HK-2 (cell line): ENCODE measurements at regions not wholly inside any gene's neighbourhood (a gene's known extent, or its start where the extent isn't known, plus 50 kb on each side); places are given as distances from the start of the nearest gene placed in this dataset.

ENCODE experiments used
- DNase-seq: peaks from one replicate; pipeline ENCODE4 v3.0.0-alpha.2; 2018; ENCODE audit not compliant: unreplicated experiment

GRCh38 chr4:111855308-111855707, 289.9 kb upstream of the FAM241A start:
- DNase-seq = no peak

DNA sequence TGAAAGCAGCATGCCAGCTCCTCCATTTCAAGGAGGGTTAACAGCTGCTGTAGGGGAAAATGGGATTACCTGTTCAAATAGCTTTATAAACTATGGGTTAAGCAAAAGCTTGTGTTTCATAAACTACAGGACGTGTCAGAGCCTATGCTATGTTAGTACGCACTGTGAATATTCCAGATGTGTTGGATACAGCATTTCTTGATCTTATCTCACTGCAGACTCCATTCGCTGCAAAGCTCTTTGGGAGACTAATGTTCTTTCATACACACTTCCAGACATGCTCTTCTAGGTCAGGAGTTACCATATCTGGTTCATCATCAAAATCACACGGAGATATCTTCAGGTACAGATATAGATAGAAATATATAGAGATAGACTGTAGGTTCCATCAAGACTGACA, 281.2 kb upstream of the FAM241A start:
- no peak for DNase-seq

DNA sequence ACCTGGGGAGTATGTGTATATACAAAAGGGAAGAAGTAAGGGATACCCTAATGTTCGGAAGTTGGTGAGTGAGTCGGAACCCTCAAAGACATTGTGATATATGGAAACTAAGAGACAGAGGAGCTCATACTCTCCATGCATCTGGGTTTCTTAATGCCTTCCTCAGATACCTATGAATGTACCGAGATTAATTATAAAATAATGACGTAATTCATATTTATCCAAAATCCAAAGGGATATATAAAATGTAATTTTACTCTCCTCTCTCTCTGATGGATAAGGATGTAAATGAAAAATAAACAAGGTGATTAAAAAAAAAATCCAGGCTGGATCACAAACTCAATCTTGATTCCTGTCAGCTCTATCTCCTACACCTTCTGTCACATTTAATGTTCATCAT, 275.9 kb upstream of the FAM241A start:
- DNase-seq = no peak

DNA sequence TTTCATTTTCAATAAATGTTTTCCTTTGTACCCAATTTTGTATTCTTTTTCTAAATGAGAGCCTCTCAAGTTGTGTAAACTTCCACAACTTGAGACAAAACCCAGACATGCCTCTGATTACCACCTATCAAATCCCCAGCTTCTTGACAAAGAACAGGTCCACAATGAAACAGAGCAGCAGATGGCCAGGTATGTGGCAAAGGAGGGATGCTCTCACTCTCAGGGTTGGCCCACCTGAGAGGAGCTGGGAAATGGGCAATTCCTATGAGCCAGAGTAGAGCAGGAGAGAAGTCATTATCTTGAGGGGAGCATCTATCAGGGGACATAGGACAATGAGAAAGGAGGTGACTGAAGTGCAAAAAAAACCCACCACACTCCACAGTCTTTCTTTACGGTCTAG, 273.5 kb upstream of the FAM241A start:
- DNase-seq = no peak

- DNase-seq = no peak
Observed at GRCh38 chr4:111873801-111874200, 271.5 kb upstream of the FAM241A start.

GRCh38 chr4:111879539-111879938, 265.7 kb upstream of the FAM241A start:
- no peak for DNase-seq

- no peak for DNase-seq
Observed at GRCh38 chr4:111880116-111880515, 265.1 kb upstream of the FAM241A start.

DNA sequence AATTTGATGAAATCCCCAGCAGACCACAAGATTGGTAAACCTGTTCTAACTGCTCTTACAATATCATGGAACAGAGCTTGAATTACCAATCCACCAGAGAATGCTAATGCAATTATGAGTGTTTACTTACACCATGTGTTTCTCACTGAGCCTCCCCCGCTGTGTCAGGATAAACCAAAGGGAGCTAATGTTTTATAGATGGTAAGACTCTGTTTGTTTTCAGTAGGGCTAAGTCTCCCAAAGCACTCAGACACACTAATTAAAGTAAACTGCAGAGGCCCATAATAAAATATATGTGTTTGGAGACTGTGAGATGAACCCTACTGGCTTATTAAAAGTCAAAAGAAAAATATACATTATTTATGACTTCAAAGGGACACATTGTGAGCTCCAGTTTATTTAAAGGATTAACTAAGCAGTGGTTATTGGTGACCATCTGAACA, 261.7 kb upstream of the FAM241A start:
- no peak for DNase-seq

- DNase-seq = no peak
Observed at GRCh38 chr4:111890412-111890811, 254.8 kb upstream of the FAM241A start.

DNA sequence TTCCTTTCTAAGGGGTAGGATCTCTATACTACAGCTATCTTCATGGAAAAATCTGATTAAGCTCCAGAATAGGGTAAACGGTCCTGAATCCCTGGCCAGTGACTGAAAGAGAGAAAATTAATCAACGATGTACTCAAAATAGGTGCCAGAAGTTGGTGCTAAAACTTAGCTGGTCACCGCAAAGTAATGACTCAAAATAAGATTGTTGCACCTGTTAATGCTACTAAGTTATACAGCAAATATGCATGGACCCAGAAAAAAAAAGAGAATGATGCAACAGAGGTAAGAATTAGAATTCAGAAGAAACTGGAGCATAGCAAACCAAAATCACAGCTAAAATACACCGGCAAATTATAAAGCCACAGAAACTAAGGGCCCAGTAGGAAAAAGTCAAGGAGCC, 239.7 kb upstream of the FAM241A start:
- no peak for DNase-seq

- no peak for DNase-seq
Observed at GRCh38 chr4:111919639-111920038, 225.6 kb upstream of the FAM241A start.

GRCh38 chr4:111921714-111922113, 223.5 kb upstream of the FAM241A start:
- DNase-seq = no peak

DNA sequence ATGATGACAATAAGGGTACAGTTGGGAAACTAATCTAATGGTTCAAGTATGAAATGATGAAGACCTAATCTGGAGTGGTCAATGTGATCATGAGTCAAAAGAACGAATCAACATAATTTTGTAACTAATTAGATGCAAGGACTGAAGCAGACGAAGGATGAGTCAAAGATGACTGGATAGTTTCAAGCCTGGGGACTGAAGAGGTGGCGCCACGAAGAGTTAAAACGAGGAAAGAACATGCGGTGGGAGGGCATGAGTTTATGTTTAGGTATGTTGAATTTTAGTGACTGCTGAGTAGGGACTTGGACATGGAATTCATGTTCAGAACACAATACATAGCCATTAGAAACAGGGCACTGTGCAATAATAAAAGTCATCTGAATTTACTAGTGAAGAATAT, 221.5 kb upstream of the FAM241A start:
- DNase-seq = no peak

DNA sequence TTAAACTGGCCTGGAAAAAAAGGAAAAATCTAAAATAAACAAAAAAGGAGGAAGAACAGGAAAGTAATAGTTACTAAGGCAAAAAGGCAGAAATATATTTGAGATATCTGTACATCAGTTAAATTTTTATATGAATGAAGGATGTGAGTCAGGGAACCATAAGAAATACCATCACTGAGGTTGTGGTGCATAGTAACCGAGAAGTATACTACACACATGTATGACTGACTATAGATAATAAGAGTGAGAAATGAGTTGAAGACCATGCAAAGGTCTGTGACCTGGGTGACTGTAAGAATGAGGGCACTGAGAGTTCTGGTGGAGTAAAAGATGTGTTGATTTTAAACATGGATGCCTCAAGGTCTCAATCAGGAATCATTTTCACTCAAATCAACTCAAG, 220.6 kb upstream of the FAM241A start:
- DNase-seq = no peak

DNA sequence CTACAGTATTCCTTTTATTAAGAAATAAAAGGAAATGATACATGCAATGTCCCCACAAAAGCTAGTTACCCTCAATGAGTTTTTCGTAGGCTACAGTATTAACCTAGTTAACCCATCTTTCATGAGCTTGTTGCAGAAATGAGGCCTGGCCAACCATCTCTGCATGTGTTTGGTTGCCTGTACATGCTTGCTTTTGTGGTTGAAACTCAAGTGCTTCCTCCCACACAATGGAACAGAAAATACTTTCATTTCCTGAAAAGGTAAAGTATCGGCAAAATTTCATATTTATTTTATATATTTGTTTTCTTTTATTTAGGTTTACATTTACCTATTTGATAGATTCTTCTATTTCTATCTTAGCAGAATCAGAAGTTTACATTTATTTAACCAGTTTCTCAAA, 214.6 kb upstream of the FAM241A start:
- no peak for DNase-seq

DNA sequence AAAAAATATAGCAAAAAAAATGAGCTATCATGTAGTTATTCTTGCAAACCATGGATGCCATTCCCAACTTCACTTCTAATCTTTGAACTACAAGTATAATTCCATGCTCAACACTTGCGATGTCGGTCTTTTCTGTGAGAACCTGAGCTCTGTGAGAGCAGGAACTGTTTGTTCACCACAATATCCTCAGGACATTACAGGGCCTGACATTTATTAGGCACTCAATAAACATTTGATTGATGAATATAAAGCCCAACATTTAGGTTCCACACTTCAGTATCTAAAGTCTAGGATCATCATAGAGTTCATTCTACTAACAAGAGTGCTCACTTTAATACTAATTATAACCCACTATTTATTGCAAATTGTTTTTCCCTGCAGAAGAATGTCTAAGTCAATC, 211.6 kb upstream of the FAM241A start:
- no peak for DNase-seq

DNA sequence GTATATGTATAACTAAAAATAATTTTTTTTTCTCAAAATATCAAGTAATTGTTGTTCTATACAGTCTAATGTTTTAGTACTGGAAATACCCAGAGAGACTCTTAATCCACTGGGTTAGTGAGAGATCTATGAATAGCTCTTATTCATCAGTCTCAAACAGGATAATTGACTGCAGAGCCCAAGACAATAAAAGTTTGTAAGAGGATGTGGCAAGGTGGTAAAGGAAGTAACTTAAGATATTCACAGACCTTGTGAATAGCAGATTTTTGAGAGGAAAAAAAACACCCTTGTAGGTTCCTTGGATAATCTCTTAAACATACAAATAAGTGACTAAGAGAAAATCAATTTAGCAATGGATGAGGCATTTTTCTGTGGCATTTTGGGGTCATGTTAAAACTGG, 210.9 kb upstream of the FAM241A start:
- no peak for DNase-seq

GRCh38 chr4:111937368-111937767, 207.9 kb upstream of the FAM241A start:
- DNase-seq = no peak

DNA sequence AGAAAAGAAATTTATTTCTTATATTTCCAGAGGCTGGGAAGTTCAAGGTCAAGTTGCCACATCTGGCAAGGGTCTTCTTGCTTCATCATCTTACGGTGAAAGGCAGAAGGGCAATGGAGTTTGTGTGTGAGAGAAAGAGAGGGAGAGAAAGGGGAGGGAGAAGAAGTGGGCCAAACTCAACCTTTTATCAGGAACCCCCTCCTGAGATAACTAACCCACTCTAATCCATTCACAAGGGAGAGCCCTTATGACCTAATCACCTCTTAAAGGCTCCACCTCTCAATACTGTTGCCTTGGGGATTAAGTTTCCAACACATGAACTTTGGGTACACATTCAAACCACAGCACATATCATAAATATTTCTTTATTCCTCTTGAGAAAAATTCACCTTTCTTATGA, 203.3 kb upstream of the FAM241A start:
- DNase-seq = no peak

DNA sequence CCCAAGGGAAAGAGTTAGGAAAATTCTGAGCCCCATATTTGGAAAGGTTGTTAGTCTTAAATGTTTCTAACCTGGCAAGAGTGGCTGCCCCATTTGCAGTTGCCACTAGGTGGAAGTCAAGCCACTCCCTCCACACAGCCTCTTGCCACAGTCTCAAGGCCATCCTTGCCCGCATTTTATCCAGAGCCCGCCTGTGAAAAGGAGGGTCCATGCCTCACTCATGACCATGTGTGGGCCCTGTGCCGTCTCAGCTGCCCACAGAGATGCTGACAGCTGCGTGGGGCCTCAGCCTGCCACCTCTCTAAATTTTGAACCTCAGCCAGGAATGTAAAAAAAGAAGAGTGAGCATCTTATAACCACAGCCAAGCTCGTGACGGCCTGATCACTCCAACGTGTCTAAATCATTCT, 201.5 kb upstream of the FAM241A start:
- peak; percentile 45 for DNase-seq

DNA sequence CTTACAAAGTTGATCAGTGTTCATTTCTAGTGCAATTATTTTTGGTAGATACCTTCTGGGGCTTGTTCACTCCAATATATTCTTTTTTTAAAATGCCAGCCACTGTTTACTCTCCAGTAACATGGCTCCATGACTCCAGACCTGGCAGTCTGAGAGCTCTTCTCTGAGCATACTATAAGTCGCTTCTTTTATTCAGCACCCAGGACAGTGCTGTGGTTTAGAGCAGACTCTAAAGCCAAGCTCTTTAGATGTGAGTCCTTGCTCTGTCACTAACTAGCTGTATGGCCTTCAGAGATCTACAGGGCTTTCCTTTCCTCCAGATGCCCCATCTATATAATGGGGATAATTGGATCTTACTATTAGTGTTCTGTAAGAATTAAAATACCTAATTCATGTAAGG, 200.2 kb upstream of the FAM241A start:
- DNase-seq = no peak

GRCh38 chr4:111946800-111947199, 198.5 kb upstream of the FAM241A start:
- DNase-seq = no peak

DNA sequence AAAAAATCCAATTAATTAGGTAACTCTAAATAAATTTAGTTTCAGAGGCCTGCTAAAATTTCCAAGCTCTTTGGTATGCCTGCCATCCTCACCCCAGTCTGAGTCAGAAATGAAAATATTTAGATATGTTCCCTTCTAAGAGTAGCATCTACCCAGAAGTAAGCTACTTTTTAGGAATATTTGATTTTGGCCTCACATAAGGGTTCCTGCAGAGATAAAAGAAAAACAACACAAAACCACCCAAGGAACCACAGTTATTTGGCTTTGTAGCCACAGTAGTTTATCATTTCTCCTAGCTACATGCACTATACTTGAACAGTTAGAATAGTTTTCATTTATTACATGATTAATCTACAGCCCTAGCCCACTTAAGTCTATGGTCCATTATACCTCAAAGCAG, 192.6 kb upstream of the FAM241A start:
- DNase-seq = no peak

DNA sequence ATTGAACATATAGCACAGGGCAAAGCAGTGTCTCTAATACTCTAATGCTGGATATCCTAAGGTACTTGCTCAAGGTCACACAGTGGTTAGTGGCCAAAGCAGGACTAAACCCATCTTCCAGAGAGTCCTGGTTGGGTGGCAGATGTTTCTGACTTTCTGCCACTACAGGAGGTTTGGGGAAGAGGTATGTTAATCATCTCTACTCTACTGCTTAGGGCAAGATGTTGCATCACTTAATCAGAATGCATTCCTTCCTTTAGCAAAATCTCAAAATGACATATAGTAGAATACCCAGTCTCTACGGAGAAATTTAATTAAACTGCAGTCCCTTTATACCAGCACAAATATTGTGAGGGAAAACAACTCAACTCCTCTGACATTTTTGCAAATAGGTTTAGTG, 190.7 kb upstream of the FAM241A start:
- no peak for DNase-seq

DNA sequence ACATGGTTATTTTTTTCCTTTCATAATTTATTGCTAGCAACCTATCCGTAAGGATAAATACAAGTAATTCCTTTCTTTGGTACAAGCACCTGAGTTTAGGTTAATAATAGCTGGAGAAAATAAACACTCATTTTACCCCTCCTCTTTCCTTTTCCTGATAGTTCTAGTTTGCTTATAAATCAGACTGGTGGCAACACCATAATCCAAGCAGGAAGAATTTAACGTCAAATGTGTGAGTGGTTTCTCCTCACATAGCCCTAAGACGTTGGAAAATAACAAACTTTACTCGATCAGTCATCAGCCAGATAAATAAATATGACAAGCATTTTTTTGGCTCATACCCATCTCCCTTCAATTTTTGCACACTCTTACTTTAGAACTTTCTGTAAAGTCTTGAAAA, 190.3 kb upstream of the FAM241A start:
- no peak for DNase-seq
